Smooth muscle cell (in vitro differentiated cells): ENCODE measurements at regions not wholly inside any gene's neighbourhood (a gene's known extent, or its start where the extent isn't known, plus 50 kb on each side); places are given as distances from the start of the nearest gene placed in this dataset.
A peak's percentile ranks its signal among the peaks of the same experiment; 100 is the strongest.
"Not testable (repeated sequence)": the region's sequence is repeated elsewhere in the genome, so short reads cannot be mapped to it uniquely, and the experiment has no call there.

Source experiments
- DNase-seq: peaks from one replicate; lab custom pipeline; 2025; ENCODE audit not compliant: unreplicated experiment; lab: John Stamatoyannopoulos, UW
- H2AFZ ChIP-seq: fragments of 200-600 bp; sonication (generic); 2 replicates; pipeline ENCODE4 v1.6.0; 2016; ENCODE audit warnings: antibody characterized with exemption, low read depth, mild to moderate bottlenecking
- H3F3A ChIP-seq: fragments of 200-600 bp; sonication (generic); 2 replicates; pipeline ENCODE4 v1.6.0; 2017; ENCODE audit warnings: antibody characterized with exemption, low read depth
- H3K27ac ChIP-seq: fragments of 200-600 bp; sonication (generic); 2 replicates; pipeline ENCODE4 v1.5.1; 2016; ENCODE audit warnings: low read depth, mild to moderate bottlenecking
- H3K27me3 ChIP-seq: fragments of 200-600 bp; sonication (generic); 2 replicates; pipeline ENCODE4 v1.6.1; 2016; ENCODE audit warnings: low read depth, mild to moderate bottlenecking
- H3K36me3 ChIP-seq: fragments of 200-600 bp; sonication (generic); 2 replicates; pipeline ENCODE4 v1.5.1; 2016; ENCODE audit warnings: low read depth
- H3K4me1 ChIP-seq: fragments of 200-600 bp; sonication (generic); 2 replicates; pipeline ENCODE4 v1.5.1; 2016; ENCODE audit warnings: low read depth
- H3K4me2 ChIP-seq: fragments of 200-600 bp; sonication (generic); 2 replicates; pipeline ENCODE4 v1.6.0; 2016; ENCODE audit warnings: mild to moderate bottlenecking
- H3K4me3 ChIP-seq: fragments of 200-600 bp; sonication (generic); 2 replicates; pipeline ENCODE4 v1.5.1; 2016; ENCODE audit warnings: mild to moderate bottlenecking
- H3K79me2 ChIP-seq: fragments of 200-600 bp; sonication (generic); 2 replicates; pipeline ENCODE4 v1.6.0; 2016; ENCODE audit warnings: low read depth, mild to moderate bottlenecking
- H3K9ac ChIP-seq: fragments of 200-600 bp; sonication (generic); 2 replicates; pipeline ENCODE4 v1.6.0; 2016; ENCODE audit warnings: low read depth
- H3K9me3 ChIP-seq: fragments of 200-600 bp; sonication (generic); replicated peaks from 2 replicates; pipeline ENCODE4 v1.5.1; 2016; ENCODE audit warnings: low read depth
- H4K20me1 ChIP-seq: fragments of 200-600 bp; sonication (generic); 2 replicates; pipeline ENCODE4 v1.6.0; 2016; ENCODE audit warnings: low read depth
- WGBS: methylation state at CpG from one replicate; pipeline ENCODE4 v1.1.7; 2016; ENCODE audit warnings: low lambda C conversion rate; 5-methylcytosine and 5-hydroxymethylcytosine counted together
- TF ChIP-seq, protein P1 (sequence below): fragments of 200-600 bp; sonication (generic); IDR thresholded peaks from 2 replicates; pipeline ENCODE4 v1.5.1; 2017; ENCODE audit warnings: borderline replicate concordance, mild to moderate bottlenecking, antibody characterized with exemption; ENCODE audit not compliant: insufficient read depth, poor library complexity, severe bottlenecking

DNA sequence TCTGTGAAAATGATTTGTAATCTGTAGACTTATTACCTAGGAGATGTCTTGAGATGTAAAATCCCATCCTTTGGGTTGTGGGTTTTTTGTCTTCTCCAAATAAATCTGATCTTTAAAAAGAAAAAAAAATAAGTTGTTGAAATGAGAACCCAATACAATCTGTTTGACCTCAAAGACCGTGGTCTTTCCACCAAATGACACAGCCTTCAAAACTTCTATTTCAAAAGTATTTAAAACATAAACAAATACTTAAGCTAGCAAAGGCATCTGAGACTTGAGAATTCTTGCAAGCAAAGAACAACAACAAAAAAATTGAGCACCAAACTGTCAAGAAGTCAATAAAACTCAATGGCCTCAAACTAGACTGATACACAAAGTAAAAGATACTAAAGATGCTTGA is 67.9 kb upstream of the HECW1 start:
- no peak overlapping the region for H3K27ac ChIP-seq
- H3K27me3 ChIP-seq, result no peaks in the 10 kb centered on the region
- no peaks in the 10 kb centered on the region for H3F3A ChIP-seq
- no peak overlapping the region for H3K9ac ChIP-seq
- 40% methylated on average over 1 of the region's 1 CpG for WGBS
- no peak for DNase-seq
- no peak overlapping the region for H3K4me3 ChIP-seq
- H4K20me1 ChIP-seq, result no peaks in the 10 kb centered on the region
- H3K4me2 ChIP-seq, result no peak overlapping the region
- H3K4me1 ChIP-seq, result no peaks in the 10 kb centered on the region
- no peak overlapping the region for H2AFZ ChIP-seq
- no peaks in the 10 kb centered on the region for H3K36me3 ChIP-seq
- H3K79me2 ChIP-seq, result no peaks in the 10 kb centered on the region
- TF ChIP-seq, protein P1, sequence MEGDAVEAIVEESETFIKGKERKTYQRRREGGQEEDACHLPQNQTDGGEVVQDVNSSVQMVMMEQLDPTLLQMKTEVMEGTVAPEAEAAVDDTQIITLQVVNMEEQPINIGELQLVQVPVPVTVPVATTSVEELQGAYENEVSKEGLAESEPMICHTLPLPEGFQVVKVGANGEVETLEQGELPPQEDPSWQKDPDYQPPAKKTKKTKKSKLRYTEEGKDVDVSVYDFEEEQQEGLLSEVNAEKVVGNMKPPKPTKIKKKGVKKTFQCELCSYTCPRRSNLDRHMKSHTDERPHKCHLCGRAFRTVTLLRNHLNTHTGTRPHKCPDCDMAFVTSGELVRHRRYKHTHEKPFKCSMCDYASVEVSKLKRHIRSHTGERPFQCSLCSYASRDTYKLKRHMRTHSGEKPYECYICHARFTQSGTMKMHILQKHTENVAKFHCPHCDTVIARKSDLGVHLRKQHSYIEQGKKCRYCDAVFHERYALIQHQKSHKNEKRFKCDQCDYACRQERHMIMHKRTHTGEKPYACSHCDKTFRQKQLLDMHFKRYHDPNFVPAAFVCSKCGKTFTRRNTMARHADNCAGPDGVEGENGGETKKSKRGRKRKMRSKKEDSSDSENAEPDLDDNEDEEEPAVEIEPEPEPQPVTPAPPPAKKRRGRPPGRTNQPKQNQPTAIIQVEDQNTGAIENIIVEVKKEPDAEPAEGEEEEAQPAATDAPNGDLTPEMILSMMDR, result no peak
- no peaks in the 10 kb centered on the region for H3K9me3 ChIP-seq

GRCh38 chr7:43054052-43054722 is 58.3 kb upstream of the HECW1 start:
- no peak for DNase-seq

DNA sequence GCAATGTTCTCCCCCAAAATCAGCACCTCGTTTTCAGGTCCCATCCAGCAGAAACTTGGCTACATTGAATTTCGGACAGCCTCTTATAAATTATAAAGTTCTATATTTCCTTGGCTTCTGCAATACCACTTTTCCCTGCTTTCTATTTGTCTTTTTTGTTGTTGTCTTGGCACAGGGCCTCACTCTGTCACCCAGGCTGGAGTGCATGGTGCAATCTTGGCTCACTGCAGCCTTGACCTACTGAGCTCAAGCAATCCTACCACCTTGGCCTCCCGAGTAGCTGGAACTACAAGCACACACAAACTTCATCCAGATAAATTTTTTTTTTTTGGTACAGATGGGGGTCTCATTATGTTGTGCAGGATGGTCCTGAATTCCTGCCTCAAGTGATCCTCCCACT is 55.3 kb upstream of the HECW1 start:
- no peaks in the 10 kb centered on the region for H3F3A ChIP-seq
- H3K79me2 ChIP-seq, result no peaks in the 10 kb centered on the region
- H3K9ac ChIP-seq, result no peak overlapping the region
- TF ChIP-seq, protein P1, result no peak
- H3K4me1 ChIP-seq, result no peaks in the 10 kb centered on the region
- over 99% methylated on average over 3 of the region's 3 CpGs for WGBS
- no peaks in the 10 kb centered on the region for H3K36me3 ChIP-seq
- H3K4me3 ChIP-seq, result no peak overlapping the region
- no peaks in the 10 kb centered on the region for H4K20me1 ChIP-seq
- H3K27me3 ChIP-seq, result no peaks in the 10 kb centered on the region
- H3K27ac ChIP-seq, result no peak overlapping the region
- no peak overlapping the region for H3K4me2 ChIP-seq
- no peak for DNase-seq
- no peaks in the 10 kb centered on the region for H3K9me3 ChIP-seq
- no peak overlapping the region for H2AFZ ChIP-seq

More at GRCh38 chr7:43054052-43054722, 58.3 kb upstream of the HECW1 start:
- Histone ChIP-seq H3K27ac (no peak overlapping the region), H3K36me3 (no peaks in the 10 kb centered on the region), H2AFZ (peak overlapping the region; percentile 69), H4K20me1 (no peaks in the 10 kb centered on the region), H3K27me3 (no peaks in the 10 kb centered on the region), H3F3A (no peaks in the 10 kb centered on the region), H3K4me1 (no peaks in the 10 kb centered on the region), H3K4me2 (no peak overlapping the region), H3K9me3 (peaks cover 8% of the 10 kb centered on the region), H3K4me3 (no peak overlapping the region), H3K9ac (no peak overlapping the region), H3K79me2 (no peaks in the 10 kb centered on the region)
- 78% methylated on average over 4 of the region's 4 CpGs for WGBS
- TF ChIP-seq, protein P1, result no peak

GRCh38 chr7:43058271-43059066 is 54.0 kb upstream of the HECW1 start:
- Histone ChIP-seq H3K9me3 (no peaks in the 10 kb centered on the region), H3K27ac (no peak overlapping the region), H3K27me3 (no peaks in the 10 kb centered on the region), H4K20me1 (no peaks in the 10 kb centered on the region), H3K4me1 (no peaks in the 10 kb centered on the region), H2AFZ (no peak overlapping the region), H3K79me2 (no peaks in the 10 kb centered on the region), H3K4me3 (no peak overlapping the region), H3K36me3 (no peaks in the 10 kb centered on the region), H3F3A (no peaks in the 10 kb centered on the region), H3K9ac (no peak overlapping the region), H3K4me2 (no peak overlapping the region)
- TF ChIP-seq, protein P1, result no peak
- DNase-seq, result no peak
- WGBS, result 93% methylated on average over 5 of the region's 5 CpGs

- H2AFZ ChIP-seq, H3K9me3 ChIP-seq, DNase-seq, H3K27me3 ChIP-seq, H3K9ac ChIP-seq, H3K79me2 ChIP-seq, H3K36me3 ChIP-seq, H3K4me3 ChIP-seq, H3K27ac ChIP-seq, H3K4me2 ChIP-seq, H3F3A ChIP-seq, H3K4me1 ChIP-seq, H4K20me1 ChIP-seq: not testable (repeated sequence)
- WGBS, result 78% methylated on average over 31 of the region's 33 CpGs
Observed at GRCh38 chr7:43059067-43059600, 53.3 kb upstream of the HECW1 start.
